Adrenal gland (tissue), 5 donors: ENCODE measurements at regions not wholly inside any gene's neighbourhood (a gene's known extent, or its start where the extent isn't known, plus 50 kb on each side); places are given as distances from the start of the nearest gene placed in this dataset.
"Not testable (repeated sequence)": the region's sequence is repeated elsewhere in the genome, so short reads cannot be mapped to it uniquely, and the experiment has no call there.

Experiments used
- CTCF ChIP-seq, 6 experiments: fragments of 450-650 bp in 4 of 6; fragments of 200-600 bp in 2 of 6; sonication (generic) in 1 of 6; IDR thresholded peaks; 1 replicate in 5 of 6; 2 replicates in 1 of 6; pipeline versions ENCODE4 v1.5.1 to v1.8.0; 2016 to 2021; ENCODE audit warnings: antibody characterized with exemption in 6 of 6, mild to moderate bottlenecking in 2 of 6, moderate library complexity in 1 of 6
- POLR2A ChIP-seq, 2 donors: fragments of 450-650 bp; IDR thresholded peaks; one replicate each; pipeline ENCODE4 v1.6.1; 2017; ENCODE audit warnings: antibody characterized with exemption in 2 of 2, mild to moderate bottlenecking in 2 of 2, moderate library complexity in 1 of 2
- donor health status: DM: no; HTN: no; CAD: no.

- TF ChIP-seq CTCF, POLR2A (IDR thresholded peaks at IDR 0.05): not testable (repeated sequence)
These were observed 79.3 kb upstream of the RGPD4 start for GRCh38 chr2:107747199-107747963.
